ENCODE measurements at regions not wholly inside any gene's neighbourhood (a gene's known extent, or its start where the extent isn't known, plus 50 kb on each side); places are given as distances from the start of the nearest gene placed in this dataset.

DNA sequence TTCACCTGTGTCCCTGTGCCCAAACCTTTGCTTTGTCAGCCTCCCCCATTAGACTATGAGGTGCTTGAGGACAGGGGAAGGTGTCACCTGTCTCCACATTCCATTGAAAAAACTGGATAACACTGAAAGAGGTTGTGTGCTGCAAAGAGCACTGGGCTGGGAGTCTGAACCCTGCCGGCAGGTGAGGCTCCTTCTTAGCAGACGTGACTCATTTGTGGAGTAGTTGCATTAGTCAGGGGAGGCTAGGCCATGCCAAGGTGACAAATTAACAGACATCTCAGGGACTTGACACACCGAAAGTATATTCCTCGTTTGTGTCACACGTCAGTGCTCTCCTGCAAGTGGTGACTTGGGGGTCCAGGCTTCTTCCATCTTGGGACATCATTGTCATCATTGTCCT lies 95.9 kb upstream of the STX18 start:
- DNase-seq (ENCODE audit: low read depth), result no peak

- no peak for DNase-seq (ENCODE audit: low read depth)
Measured at GRCh38 chr4:4633431-4633830, 91.6 kb upstream of the STX18 start.

DNA sequence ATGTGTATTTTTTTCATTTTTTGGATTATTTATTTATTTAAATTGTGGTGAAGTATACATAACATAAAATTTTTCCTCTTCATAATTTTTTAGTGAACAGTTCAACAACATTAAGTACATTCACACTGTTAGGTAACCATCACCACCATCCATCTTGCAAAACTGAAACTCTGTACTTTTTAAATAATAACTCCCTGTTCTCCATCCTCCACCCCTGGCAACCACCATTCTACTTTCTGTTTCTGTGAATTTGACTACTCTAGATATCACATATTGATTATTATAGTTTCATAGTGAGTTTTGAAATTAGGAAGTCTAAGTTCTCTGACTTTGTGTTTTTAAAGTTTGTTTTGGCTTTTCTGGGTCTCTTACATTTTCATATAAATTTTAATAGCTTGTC lies 89.3 kb upstream of the STX18 start:
- DNase-seq (ENCODE audit: low read depth), result no peak

- no peak for DNase-seq (ENCODE audit: low read depth)
Measured at GRCh38 chr4:4627906-4628305, 86.1 kb upstream of the STX18 start.

GRCh38 chr4:4627111-4627510 lies 85.3 kb upstream of the STX18 start:
- no peak for DNase-seq (ENCODE audit: low read depth)

DNA sequence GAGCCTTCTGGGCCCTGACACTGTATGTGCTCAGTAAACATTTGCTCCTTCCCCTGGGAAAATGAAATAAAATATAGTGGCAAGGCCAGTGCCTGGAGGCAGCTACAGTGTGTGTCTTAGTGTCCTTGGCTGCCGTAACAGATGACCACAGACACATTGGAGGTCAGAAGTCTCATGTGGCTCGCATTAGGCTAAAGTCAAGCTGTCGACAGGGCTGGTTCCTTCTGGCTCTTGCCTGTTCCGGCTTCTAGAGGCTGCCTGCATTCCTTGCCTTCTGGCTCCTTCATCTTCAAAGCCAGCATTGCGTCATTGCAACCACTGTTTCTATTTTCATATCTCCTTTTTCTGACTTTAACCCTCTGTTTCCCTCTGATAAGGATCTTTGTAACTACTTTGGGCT lies 83.6 kb upstream of the STX18 start:
- no peak for DNase-seq (ENCODE audit: low read depth)

- no peak for DNase-seq (ENCODE audit: low read depth)
Measured at GRCh38 chr4:4624276-4624897, 82.5 kb upstream of the STX18 start.

DNA sequence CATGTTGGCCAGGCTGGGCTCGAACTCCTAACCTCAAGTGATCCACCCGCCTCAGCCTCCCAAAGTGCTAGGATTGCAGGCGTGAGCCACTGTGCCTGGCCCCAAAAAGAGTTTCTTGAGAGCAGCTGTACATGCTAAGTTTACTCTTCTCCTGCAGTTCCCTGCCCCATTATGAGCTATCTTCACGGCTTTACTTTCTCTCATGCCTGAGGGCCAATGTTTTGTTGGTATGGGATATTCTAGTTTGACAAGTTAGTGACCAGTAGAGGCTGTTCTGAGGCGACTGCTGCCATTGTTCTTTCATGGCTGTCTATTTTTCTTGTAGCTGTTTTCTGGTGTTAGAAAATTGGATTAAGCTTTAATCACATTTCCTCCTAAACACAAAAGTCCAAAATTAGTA lies 78.0 kb upstream of the STX18 start:
- DNase-seq (ENCODE audit: low read depth), result no peak

GRCh38 chr4:4618847-4619246 lies 77.0 kb upstream of the STX18 start:
- DNase-seq (ENCODE audit: low read depth), result no peak

- DNase-seq (ENCODE audit: low read depth), result no peak
Measured at GRCh38 chr4:4614925-4615678, 73.3 kb upstream of the STX18 start.

- no peak for DNase-seq (ENCODE audit: low read depth)
Measured at GRCh38 chr4:4613641-4614286, 71.9 kb upstream of the STX18 start.

DNA sequence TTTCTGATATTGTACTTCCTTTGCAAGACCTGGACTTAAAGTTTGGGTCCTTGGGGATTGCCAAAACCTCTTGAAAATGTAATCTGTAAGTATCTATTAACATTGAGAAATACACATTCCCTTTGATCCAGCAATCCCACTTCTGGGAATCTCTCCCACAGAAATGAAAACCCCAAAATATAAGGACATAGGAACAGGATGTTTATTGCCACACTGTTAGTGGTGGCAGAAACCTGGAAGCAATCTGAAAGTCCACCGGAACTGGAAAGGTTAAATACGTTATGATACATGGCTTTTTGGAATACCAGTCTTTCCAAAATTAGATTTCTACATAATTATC lies 71.2 kb upstream of the STX18 start:
- DNase-seq (ENCODE audit: low read depth), result no peak

DNA sequence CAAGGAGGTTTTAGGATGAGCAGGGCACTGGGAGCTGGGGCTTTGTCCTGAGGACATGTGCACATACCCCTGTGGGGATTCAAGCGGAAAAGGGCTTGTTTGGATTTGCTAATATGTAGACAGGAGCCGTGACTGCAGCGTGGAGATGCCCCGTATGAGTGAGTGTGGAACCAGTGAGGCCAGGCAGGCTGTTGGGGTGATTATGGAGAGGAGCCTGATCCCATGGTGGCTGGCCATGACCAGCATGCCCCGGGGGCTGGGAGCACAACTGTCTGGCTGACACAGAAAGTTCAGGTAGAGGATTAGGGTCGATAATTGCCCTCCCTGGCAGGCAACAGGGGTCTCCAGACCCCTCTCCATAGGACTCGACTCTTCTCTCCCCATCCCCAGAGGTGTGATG lies 68.8 kb upstream of the STX18 start:
- DNase-seq (ENCODE audit: low read depth), result no peak

GRCh38 chr4:4609622-4610334 lies 67.9 kb upstream of the STX18 start:
- no peak for DNase-seq (ENCODE audit: low read depth)

- no peak for DNase-seq (ENCODE audit: low read depth)
Measured at GRCh38 chr4:4608214-4608537, 66.3 kb upstream of the STX18 start.

GRCh38 chr4:4607336-4608213 lies 65.7 kb upstream of the STX18 start:
- DNase-seq (ENCODE audit: low read depth), result no peak

DNA sequence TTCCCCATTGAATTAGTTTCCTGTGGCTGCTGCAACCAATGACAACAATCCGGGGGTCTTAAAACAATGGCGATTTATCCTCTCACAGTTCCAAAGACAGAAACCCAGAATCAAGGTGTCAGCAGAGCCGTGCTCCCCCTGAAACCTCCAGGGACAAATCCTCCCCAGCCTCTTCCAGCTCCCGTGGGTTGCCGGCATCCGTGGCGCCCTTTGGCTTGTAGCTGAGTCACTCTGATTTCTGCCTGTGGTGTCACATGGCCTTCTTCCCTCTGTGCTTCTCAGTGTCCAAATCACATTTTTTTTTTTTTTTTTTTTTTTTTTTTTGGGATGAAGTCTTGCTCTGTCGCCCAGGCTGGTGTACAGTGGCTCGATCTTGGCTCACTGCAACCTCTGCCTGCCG lies 64.5 kb upstream of the STX18 start:
- DNase-seq (ENCODE audit: low read depth), result no peak

DNA sequence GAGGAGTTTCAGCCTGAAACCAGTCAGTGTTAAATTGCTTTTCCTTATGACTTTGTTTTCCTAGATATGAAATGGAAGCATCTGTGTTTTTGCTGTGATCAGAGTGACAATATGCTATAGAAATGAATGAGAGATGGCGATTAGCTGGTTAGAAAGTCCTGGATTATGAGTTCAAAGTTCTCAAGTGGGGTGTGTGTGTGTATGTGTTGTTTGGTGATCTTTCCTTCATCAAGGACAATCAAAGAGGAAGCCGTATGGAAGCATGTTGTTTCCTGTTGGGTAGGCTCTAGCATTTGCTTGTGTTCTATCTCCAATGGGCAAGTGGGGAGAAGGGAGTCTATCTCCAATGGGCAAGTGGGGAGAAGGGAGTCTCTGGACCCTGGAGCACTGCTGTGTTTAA lies 64.0 kb upstream of the STX18 start:
- DNase-seq (ENCODE audit: low read depth), result no peak

DNA sequence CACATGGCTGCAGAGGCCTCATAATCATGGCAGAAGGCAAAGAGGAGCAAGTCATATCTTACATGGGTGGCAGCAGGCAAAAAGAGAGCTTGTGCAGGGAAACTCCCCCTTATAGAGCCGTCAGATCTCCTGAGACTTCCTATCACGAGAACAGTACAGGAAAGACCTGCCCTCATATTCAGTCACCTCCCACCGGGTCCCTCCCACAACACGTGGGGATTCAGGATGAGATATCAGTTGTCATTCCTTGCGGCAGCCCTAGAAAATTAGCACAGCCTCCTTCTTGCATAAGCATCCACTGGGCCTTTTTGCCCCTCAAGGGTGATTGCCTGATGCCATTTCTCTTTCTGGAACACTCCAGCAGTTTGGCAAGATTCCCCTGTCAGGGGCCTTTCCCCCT lies 61.7 kb upstream of the STX18 start:
- no peak for DNase-seq (ENCODE audit: low read depth)

DNA sequence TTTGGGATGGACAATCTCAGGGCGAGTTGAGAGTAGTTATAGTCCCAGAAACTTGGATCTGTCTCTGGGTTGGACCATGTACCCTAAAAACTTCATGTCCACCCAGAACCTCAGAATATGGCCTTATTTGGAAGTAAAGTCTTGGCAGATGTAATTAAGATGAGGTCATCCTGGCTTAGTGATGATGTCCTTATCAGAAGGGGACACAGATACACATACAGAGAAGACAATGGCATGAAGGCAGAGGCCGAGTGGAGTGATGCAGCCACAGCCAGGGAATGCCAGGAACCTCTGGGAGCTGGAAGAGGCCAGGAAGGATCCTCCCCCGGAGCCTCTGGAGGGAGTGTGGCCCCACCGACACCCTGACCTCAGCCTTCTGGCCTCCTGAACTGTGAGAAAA lies 61.2 kb upstream of the STX18 start:
- DNase-seq (ENCODE audit: low read depth), result no peak

DNA sequence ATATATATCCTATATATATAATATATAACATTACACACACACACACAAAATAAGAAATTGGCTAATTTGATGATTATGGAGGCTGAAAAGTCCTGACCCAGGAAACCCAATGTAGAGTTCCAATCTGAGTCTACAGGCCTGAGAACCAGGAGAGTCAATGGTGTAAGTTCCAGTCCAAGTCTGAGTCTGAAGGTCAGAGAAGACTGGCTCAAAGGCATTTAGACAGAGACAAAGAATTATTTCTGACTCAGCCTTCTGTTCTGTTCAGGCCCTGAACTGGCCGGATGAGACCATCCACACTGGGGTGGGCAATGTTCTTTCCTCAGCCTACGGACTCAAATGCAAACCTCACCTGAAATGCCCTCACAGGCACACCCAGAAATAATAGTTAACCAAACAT lies 60.6 kb upstream of the STX18 start:
- no peak for DNase-seq (ENCODE audit: low read depth)

- no peak for DNase-seq (ENCODE audit: low read depth)
Measured at GRCh38 chr4:4601803-4602369, 60.0 kb upstream of the STX18 start.
